ENCODE measurements at regions not wholly inside any gene's neighbourhood (a gene's known extent, or its start where the extent isn't known, plus 50 kb on each side); places are given as distances from the start of the nearest gene placed in this dataset.

- Histone ChIP-seq H3K4me2 (ENCODE audit: low read length) (no peak overlapping the region), H3K36me3 (ENCODE audit: control insufficient read depth in 1 of 2, insufficient read depth in 2 of 2, low read length in 2 of 2) (no peaks in the 10 kb centered on the region), H3K9me3 (ENCODE audit: control insufficient read depth in 1 of 2, insufficient read depth in 1 of 2, low read depth in 1 of 2, low read length in 2 of 2) (no peaks in the 10 kb centered on the region), H2AFZ (ENCODE audit: low read depth, low read length, poor library complexity, severe bottlenecking) (no peak overlapping the region), H3K9ac (ENCODE audit: low read length) (no peak overlapping the region), H3K79me2 (ENCODE audit: insufficient read depth, low read length) (no peaks in the 10 kb centered on the region), H3K9me2 (ENCODE audit: insufficient read depth) (no peaks in the 10 kb centered on the region), H3K27me3 (ENCODE audit: insufficient read depth, low read length) (no peaks in the 10 kb centered on the region), H3K4me1 (ENCODE audit: control insufficient read depth in 1 of 2, insufficient read depth in 2 of 2, low read length in 2 of 2) (no peaks in the 10 kb centered on the region), H3K27ac (ENCODE audit: low read depth, low read length) (no peak overlapping the region), H4K20me1 (ENCODE audit: insufficient read depth) (no peaks in the 10 kb centered on the region), H3K4me3 (replicated peaks in 1 of 2; ENCODE audit: low read depth in 1 of 2, low read length in 2 of 2) (no peak overlapping the region)
- RAD21 ChIA-PET (ENCODE audit: low non-redundant PET in 1 of 2, low total read pairs in 2 of 2, uncharacterized antibody in 2 of 2, unreplicated experiment in 2 of 2), result no interaction called here
- no TSS peak for BruUV-seq (replicated peaks)
- intact Hi-C loops (cut with micrococcal nuclease), result no loop called here
- ATAC-seq (no peak), DNase-seq (ENCODE audit: low read depth, low spot score) (no peak)
- POLR2A ChIA-PET, result no interaction called here
- TF ChIP-seq ATF3 (IDR thresholded peaks at IDR 0.05), result no peak
- TF ChIP-seq REST (IDR thresholded peaks at IDR 0.05; ENCODE audit: low read depth), result no peak
- no peak for TF ChIP-seq ELF1 (IDR thresholded peaks at IDR 0.05; ENCODE audit: borderline replicate concordance, low read depth)
- TF ChIP-seq CEBPB (IDR thresholded peaks at IDR 0.05; ENCODE audit: low read depth), result no peak
- TF ChIP-seq CBX3 (IDR thresholded peaks at IDR 0.05; ENCODE audit: low read depth), result no peak
- no peak for TF ChIP-seq ZFX (IDR thresholded peaks at IDR 0.05)
- TF ChIP-seq POLR2A (IDR thresholded peaks at IDR 0.05; ENCODE audit: borderline replicate concordance, extremely low read depth, insufficient read depth, insufficient read length), result no peak
- no peak for TF ChIP-seq EGR1 (IDR thresholded peaks at IDR 0.05; ENCODE audit: low read depth)
- TF ChIP-seq YY1 (IDR thresholded peaks at IDR 0.05; ENCODE audit: extremely low read depth, insufficient replicate concordance, low read depth, low read length), result no peak
- no peak for TF ChIP-seq ZBTB33 (IDR thresholded peaks at IDR 0.05; ENCODE audit: extremely low read depth, insufficient replicate concordance, low read length)
- TF ChIP-seq TCF7L2 (IDR thresholded peaks at IDR 0.05; ENCODE audit: borderline replicate concordance, extremely low read depth, insufficient read depth, insufficient read length), result no peak
- no peak for TF ChIP-seq EZH2phosphoT487 (IDR thresholded peaks at IDR 0.05; ENCODE audit: borderline replicate concordance)
- no peak for TF ChIP-seq EZH2 (IDR thresholded peaks at IDR 0.05)
- TF ChIP-seq FOSL1 (IDR thresholded peaks at IDR 0.05; ENCODE audit: low read depth), result no peak
- CTCF ChIA-PET, result no interaction called here
These were observed 227.5 kb downstream of the PAPSS1 start for GRCh38 chr4:107492566-107492965.
